ENCODE measurements at regions not wholly inside any gene's neighbourhood (a gene's known extent, or its start where the extent isn't known, plus 50 kb on each side); places are given as distances from the start of the nearest gene placed in this dataset.

GRCh38 chr6:114450631-114451030, 107.8 kb upstream of the HS3ST5 start:
- no peak for DNase-seq

GRCh38 chr6:114449659-114450058, 106.8 kb upstream of the HS3ST5 start:
- DNase-seq: no peak

- no peak for DNase-seq
Observed at GRCh38 chr6:114446342-114446741, 103.5 kb upstream of the HS3ST5 start.

- no peak for DNase-seq
Observed at GRCh38 chr6:114445846-114446245, 103.0 kb upstream of the HS3ST5 start.

- DNase-seq: no peak
Observed at GRCh38 chr6:114439411-114439810, 96.6 kb upstream of the HS3ST5 start.

- DNase-seq: no peak
Observed at GRCh38 chr6:114437235-114437634, 94.4 kb upstream of the HS3ST5 start.

- no peak for DNase-seq
Observed at GRCh38 chr6:114436691-114437090, 93.9 kb upstream of the HS3ST5 start.

- DNase-seq: no peak
Observed at GRCh38 chr6:114435985-114436384, 93.2 kb upstream of the HS3ST5 start.

GRCh38 chr6:114432400-114432799, 89.6 kb upstream of the HS3ST5 start:
- no peak for DNase-seq

- no peak for DNase-seq
Observed at GRCh38 chr6:114431641-114432040, 88.8 kb upstream of the HS3ST5 start.

- DNase-seq: no peak
Observed at GRCh38 chr6:114430534-114431124, 87.8 kb upstream of the HS3ST5 start.

GRCh38 chr6:114428341-114428740, 85.5 kb upstream of the HS3ST5 start:
- DNase-seq: no peak

GRCh38 chr6:114421199-114421598, 78.4 kb upstream of the HS3ST5 start:
- no peak for DNase-seq

GRCh38 chr6:114419175-114419574, 76.4 kb upstream of the HS3ST5 start:
- DNase-seq: no peak

- DNase-seq: no peak
Observed at GRCh38 chr6:114418304-114418972, 75.6 kb upstream of the HS3ST5 start.

GRCh38 chr6:114407426-114408035, 64.7 kb upstream of the HS3ST5 start:
- DNase-seq: no peak

- DNase-seq: no peak
Observed at GRCh38 chr6:114404339-114404955, 61.6 kb upstream of the HS3ST5 start.

- DNase-seq: no peak
Observed at GRCh38 chr6:114403858-114404257, 61.0 kb upstream of the HS3ST5 start.

- no peak for DNase-seq
Observed at GRCh38 chr6:114398481-114398880, 55.7 kb upstream of the HS3ST5 start.
